A673 (cell line): ENCODE measurements at regions not wholly inside any gene's neighbourhood (a gene's known extent, or its start where the extent isn't known, plus 50 kb on each side); places are given as distances from the start of the nearest gene placed in this dataset.

Experiments
- BruUV-seq: library from RNA; stranded (reverse); fragments of 400-500 nt; replicated peaks from 2 replicates; lab custom pipeline; 2021; lab: Mats Ljungman, UMichigan
- CTCF ChIA-PET: fragments of 300-600 bp; sonication (Branson Sonifier 250); formaldehyde crosslinking; loops from one replicate; lab custom pipeline; 2022; ENCODE audit warnings: antibody characterized with exemption; lab: Charles Lee
- POLR2A ChIA-PET: fragments of 300-600 bp; sonication (Branson Sonifier 250); formaldehyde crosslinking; loops from one replicate; lab custom pipeline; 2022; ENCODE audit warnings: antibody characterized with exemption; ENCODE audit not compliant: low non-redundant PET; lab: Charles Lee
- DNase-seq: peaks from one replicate; pipeline ENCODE4 v3.0.0-alpha.2; 2015; ENCODE audit warnings: low spot score
- H3K27ac ChIP-seq: fragments of 200-600 bp; sonication (generic); 2 replicates; pipeline ENCODE4 v1.5.1; 2016; ENCODE audit warnings: mixed run types, low read depth, mild to moderate bottlenecking, mixed read lengths, antibody characterized with exemption, low read length; ENCODE audit not compliant: poor library complexity, severe bottlenecking
- H3K27me3 ChIP-seq: fragments of 200-600 bp; sonication (generic); replicated peaks from 2 replicates; pipeline ENCODE4 v1.6.1; 2017; ENCODE audit warnings: mixed run types, low read depth, mild to moderate bottlenecking, mixed read lengths, antibody characterized with exemption, low read length; ENCODE audit not compliant: insufficient read depth, poor library complexity
- H3K36me3 ChIP-seq: fragments of 200-600 bp; sonication (generic); 2 replicates; pipeline ENCODE4 v1.6.1; 2016; ENCODE audit warnings: mixed run types, mild to moderate bottlenecking, mixed read lengths, antibody characterized with exemption, low read length; ENCODE audit not compliant: insufficient read depth, poor library complexity, severe bottlenecking
- H3K4me1 ChIP-seq: fragments of 200-600 bp; sonication (generic); 2 replicates; pipeline ENCODE4 v1.6.1; 2017; ENCODE audit warnings: mixed run types, mild to moderate bottlenecking, mixed read lengths, antibody characterized with exemption, low read length; ENCODE audit not compliant: insufficient read depth, poor library complexity, severe bottlenecking
- H3K4me3 ChIP-seq: fragments of 200-600 bp; sonication (generic); 2 replicates; pipeline ENCODE4 v1.5.1; 2016; ENCODE audit warnings: low read depth, mixed run types, mild to moderate bottlenecking, mixed read lengths, low read length; ENCODE audit not compliant: poor library complexity, severe bottlenecking
- H3K9me3 ChIP-seq: fragments of 200-600 bp; sonication (generic); 2 replicates; pipeline ENCODE4 v1.6.1; 2016; ENCODE audit warnings: mixed run types, low read depth, mild to moderate bottlenecking, mixed read lengths, antibody characterized with exemption, low read length; ENCODE audit not compliant: poor library complexity, severe bottlenecking
- CTCF ChIP-seq: fragments of 300-800, 200-600 bp; sonication (generic); conservative IDR thresholded peaks from 2 replicates; pipeline ENCODE4 v1.5.1; 2017; ENCODE audit warnings: low read depth, mild to moderate bottlenecking, antibody characterized with exemption, low read length, moderate library complexity, mixed read lengths
- EZH2 ChIP-seq: fragments of 200-600 bp; sonication (generic); IDR thresholded peaks from 2 replicates; pipeline ENCODE4 v1.6.1; 2017; ENCODE audit warnings: borderline replicate concordance, low read depth, mild to moderate bottlenecking, mixed read lengths, antibody characterized with exemption, low read length; ENCODE audit not compliant: poor library complexity, severe bottlenecking
- intact Hi-C: fragments of 100-400 bp; cut with micrococcal nuclease; formaldehyde crosslinking; loops from one replicate; pipeline ENCODE4 v1.10.0; 2022; ENCODE audit not compliant: unreplicated experiment

GRCh38 chr2:57465967-57466366 is 580.6 kb upstream of the VRK2 start:
- ChIA-PET POLR2A (no interaction called here), CTCF (no interaction called here)
- no peak overlapping the region for H3K4me3 ChIP-seq
- no peak overlapping the region for H3K27ac ChIP-seq
- intact Hi-C loops, result no loop called here
- no peaks in the 10 kb centered on the region for H3K27me3 ChIP-seq
- no TSS peak for BruUV-seq
- no peaks in the 10 kb centered on the region for H3K9me3 ChIP-seq
- no peaks in the 10 kb centered on the region for H3K4me1 ChIP-seq
- no peak for TF ChIP-seq EZH2
- TF ChIP-seq CTCF, result no peak
- DNase-seq, result no peak
- no peaks in the 10 kb centered on the region for H3K36me3 ChIP-seq

GRCh38 chr2:57475391-57475790 is 571.2 kb upstream of the VRK2 start:
- no TSS peak for BruUV-seq
- CTCF ChIA-PET, result no interaction called here
- TF ChIP-seq CTCF, result no peak
- TF ChIP-seq EZH2, result no peak
- POLR2A ChIA-PET, result no interaction called here
- Histone ChIP-seq H3K36me3 (no peaks in the 10 kb centered on the region), H3K27ac (no peak overlapping the region), H3K27me3 (no peaks in the 10 kb centered on the region), H3K4me3 (no peak overlapping the region), H3K9me3 (no peaks in the 10 kb centered on the region), H3K4me1 (no peaks in the 10 kb centered on the region)
- no peak for DNase-seq
- intact Hi-C loops, result no loop called here

GRCh38 chr2:57479981-57480380 is 566.6 kb upstream of the VRK2 start:
- H3K27me3 ChIP-seq, result no peaks in the 10 kb centered on the region
- no TSS peak for BruUV-seq
- no peaks in the 10 kb centered on the region for H3K4me1 ChIP-seq
- DNase-seq, result no peak
- H3K36me3 ChIP-seq, result no peaks in the 10 kb centered on the region
- H3K9me3 ChIP-seq, result no peaks in the 10 kb centered on the region
- H3K27ac ChIP-seq, result no peak overlapping the region
- H3K4me3 ChIP-seq, result no peak overlapping the region
- intact Hi-C loops, result no loop called here
- CTCF ChIA-PET, result no interaction called here
- POLR2A ChIA-PET, result no interaction called here
- TF ChIP-seq CTCF (no peak), EZH2 (no peak)
